ENCODE measurements at regions not wholly inside any gene's neighbourhood (a gene's known extent, or its start where the extent isn't known, plus 50 kb on each side); places are given as distances from the start of the nearest gene placed in this dataset.

DNA sequence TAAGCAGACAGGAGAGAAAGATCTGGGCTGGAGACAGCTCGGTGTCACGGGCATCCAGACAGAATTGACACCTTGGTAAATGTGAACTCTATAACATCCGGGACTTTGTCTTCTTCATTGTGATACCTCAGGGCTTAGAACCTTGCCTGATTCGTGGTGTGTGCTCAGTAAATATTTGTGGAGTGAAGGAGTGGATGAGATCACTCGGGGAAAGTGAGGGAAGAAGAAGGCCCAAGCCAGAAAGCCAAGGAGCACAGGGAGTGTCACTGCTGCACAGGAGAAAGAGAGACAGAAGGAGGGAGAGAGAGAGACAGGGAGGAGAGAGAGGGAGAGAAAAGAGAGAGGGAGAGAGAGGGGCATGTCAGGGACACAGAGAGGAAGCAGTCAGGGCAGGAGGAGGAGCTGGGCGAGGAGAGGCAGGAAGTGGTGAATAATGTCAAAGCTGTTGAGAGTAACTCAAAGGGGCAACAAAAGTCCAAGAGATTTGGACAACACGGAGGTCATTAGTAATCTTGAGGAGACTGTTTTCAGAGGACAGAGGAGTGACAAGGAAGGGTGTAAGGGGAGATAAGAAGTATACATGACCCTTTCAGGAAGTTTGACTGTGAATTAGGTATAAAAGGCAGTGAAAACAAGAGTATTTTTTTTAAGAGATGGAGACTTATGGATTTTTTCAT is 141.6 kb upstream of the MAX start:
- no peak for DNase-seq (ENCODE audit: low read depth in 2 of 2, low spot score in 1 of 2)

DNA sequence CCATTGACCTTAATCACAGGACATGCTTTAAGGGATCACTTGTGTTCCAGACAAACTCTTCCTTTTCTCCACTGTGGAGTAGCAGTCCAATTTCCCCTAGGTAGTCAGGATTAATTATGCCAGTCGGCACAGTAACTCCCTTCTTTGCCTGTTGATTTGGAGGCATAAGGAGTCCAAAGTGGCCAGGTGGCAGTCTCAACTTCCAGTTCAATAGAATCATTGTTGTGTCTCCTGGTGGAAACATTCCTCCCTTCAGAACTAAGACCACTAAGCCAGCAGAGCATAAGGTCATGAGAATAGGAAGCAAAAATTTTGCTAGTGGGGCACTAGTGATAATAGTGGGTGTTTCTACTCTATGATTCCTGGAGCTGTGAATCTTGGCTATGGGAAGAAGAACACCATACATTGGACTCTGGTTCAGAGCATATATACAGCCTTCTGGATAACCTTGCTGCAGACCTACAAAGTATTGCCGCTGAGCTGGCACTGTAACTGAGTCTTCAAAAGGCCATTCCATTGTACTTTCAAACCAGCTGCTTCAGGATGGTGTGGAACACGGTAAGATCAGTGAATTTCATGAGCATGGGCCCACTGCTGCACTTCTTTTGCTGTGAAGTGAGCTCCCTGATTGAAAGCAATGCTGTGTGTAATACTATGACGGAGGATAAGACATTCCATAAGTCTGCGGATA is 147.3 kb upstream of the MAX start:
- DNase-seq (ENCODE audit: low read depth in 2 of 2, low spot score in 1 of 2): no peak

DNA sequence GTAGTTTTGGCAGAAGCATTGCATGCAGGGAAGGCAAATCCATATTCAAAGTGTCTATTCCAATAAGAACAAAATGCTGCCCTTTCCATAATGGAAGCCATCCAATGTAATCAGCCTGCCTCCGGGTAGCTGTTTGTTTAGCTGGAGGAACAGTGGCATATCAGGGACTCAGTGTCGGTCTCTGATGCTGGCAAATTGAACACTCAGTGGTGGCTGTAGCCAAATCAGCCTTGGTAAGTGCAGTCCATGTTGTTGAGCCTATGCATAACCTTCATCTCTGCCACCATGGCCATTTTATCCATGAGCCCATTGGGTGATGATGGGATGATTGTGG is 147.8 kb upstream of the MAX start:
- no peak for DNase-seq (ENCODE audit: low read depth in 2 of 2, low spot score in 1 of 2)

DNA sequence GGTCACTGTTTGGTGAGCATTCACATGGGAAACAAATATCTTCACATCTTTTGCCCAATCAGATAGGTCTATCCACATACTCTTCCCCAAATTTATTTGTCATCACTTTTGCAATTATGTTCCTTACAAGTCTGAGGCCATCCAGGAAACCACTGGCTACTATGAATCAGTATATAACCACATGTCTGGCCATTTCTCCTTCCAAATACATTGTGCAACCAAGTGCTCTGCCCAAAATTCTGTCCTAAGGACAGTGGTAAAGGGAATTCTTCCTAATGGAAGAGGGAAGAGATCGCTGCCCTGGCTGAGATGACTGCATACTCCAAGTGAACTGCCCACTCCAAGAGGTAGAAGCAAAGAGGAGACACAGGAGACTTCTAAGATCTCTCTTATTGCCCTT is 148.9 kb upstream of the MAX start:
- no peak for DNase-seq (ENCODE audit: low read depth in 2 of 2, low spot score in 1 of 2)

DNA sequence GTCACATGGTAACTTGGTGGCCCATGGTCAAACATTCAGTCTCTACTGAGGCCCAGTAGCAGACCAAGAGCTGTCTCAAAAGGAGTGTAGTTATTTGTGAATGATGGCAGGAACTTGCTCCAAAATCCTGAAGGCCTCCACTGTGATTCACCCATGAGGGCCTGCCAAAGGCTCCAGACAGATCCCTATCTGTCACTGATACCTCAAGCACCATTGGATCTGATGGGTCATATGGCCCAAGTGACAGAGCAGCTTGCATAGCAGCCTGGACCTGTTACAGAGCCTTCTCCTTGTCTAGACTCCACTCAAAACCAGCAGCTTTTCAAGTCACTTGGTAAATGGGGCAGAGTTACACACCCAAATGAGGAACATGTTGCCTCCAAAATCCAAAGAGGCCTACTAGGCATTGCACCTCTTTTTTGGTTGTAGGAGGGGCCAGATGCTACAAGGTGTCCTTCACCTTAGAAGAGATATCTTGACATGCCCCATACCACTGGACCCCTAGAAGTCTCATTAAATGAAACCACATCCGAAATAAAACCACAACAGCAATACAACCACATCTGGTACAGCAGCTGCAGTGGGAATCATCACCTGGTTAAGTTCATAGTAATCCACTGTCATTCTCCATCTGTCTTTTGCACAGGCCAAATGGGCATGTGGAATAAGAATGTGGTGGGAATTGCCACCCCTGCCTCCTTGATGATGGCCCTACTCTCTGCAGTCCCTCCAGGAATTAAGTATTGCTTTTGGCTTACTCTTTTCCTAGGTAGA is 150.4 kb upstream of the MAX start:
- no peak for DNase-seq (ENCODE audit: low read depth in 2 of 2, low spot score in 1 of 2)

DNA sequence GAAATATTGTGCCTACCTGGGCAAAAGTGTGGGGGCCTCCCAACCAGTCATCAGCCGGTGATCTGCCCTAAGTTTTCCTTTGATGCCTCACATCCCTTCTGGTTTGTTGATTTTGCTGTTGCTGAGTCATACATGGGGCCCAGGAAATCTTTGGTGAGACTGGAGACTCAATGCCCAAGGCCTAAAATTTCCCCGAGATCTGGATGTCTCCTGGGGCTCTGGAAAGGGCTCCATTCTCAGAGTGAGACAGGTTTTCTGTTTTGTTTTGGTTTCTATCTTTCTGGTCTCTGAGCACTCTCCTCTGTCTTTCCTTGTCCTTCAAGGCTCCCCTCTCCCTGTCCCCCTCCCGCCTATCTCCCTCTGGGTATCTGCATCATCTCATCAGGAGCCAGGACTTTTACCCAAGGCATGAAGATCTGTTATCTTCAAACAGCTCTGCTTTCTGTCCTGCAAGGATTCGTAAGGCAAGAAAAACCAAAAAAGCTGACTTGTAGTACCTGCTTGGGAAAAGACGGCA is 152.8 kb upstream of the MAX start:
- DNase-seq (ENCODE audit: low read depth in 2 of 2, low spot score in 1 of 2): no peak

DNA sequence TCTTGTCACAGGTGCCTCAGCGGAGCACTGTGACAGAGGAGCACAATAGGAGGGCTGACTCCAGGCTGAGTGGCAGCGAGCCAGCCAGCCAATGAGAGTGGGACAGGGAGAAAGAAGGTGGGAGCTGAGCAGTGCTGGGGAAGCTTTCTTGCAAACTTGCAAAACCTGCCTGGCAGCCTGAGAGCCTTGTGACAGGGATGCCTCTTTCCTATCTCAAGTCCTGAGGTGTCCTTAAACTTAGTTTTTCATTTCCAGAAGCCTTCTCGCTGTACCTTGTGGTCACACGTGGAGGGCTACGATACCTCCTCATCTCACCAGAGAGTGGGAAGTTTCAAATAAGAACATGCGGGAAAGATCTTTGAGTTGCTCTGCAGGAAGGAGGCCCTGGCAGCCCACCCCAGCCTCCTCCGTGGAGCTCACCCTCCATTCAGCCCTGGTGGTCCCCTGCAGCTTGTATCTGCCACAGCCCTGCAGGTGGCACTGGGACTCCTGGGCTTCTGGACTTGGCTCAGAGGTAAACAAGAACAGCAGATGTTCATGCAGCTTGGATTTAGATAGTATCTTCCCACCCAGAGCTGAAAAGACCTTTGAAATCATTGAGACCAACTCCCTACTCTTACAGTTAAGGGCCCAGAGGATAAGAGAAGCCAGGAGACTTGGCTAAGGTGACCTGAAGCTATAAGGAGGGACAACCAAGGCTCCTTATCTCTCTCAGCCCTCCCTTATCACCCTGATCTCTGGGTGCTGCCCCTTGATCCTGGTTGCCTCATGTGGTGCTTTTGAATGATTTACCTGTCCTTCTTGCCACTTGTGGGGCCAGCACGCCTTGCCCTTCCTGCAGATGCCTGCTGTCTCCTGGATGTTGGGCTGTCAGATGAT is 153.5 kb upstream of the MAX start:
- no peak for DNase-seq (ENCODE audit: low read depth in 2 of 2, low spot score in 1 of 2)

DNA sequence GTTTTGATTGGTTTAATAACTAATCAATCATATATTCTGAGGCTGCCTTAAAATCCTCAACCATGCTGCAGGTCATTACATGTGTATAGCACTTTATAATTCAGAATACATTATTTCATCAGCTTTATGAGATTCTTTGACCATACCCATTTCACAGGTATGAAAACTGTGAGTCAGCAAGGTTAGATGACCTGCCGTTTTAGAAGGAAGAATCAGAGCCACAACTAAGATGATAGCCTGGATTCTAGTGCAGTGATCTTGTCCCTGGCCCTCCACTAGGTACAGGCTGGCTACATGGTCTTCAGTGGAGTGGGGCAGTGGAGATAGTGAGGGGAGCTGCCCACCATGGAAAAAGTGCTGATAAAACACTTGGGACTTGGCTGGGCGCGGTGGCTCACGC is 154.4 kb upstream of the MAX start:
- no peak for DNase-seq (ENCODE audit: low read depth in 2 of 2, low spot score in 1 of 2)

DNA sequence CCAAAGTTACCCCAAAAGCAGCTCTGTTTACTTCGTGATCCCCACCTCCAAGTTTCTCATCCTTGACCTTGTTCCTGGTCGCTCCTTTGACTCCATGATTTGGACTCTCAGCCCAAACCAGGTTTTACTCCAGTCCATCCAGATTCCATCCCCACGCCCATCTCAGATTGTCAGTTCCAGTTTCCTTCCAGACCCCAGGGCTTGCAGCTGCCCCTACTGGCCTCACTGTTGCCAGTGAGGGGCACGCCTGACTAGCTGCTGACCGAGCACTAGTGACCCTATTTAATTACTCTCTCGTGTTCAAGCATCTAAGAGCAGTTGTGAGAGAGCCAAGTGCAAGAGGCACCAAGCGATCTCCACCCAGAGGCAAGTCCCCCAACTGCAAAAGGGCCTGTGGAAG is 155.1 kb upstream of the FUT8 start:
- no peak for DNase-seq (ENCODE audit: low read depth in 2 of 2, low spot score in 1 of 2)

DNA sequence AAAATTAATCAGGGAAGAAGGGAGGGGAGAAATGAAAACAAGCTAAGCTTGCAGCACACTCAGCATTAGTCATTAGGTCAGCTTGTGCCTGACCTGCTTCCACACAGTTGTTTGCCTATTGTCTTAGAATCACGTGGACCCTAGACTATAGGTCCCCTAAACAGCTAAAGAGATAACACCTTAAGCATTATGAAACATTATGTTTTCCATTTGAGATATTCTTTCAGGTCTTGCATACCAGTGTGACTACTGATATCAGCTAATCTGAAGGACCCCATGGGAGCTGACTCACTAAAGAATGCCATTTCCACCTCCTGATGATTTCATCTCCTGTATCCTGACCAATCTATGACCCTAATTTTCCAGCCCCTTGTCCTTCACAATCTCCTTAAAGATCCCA is 154.1 kb upstream of the FUT8 start:
- DNase-seq (ENCODE audit: low read depth in 2 of 2, low spot score in 1 of 2): no peak

DNA sequence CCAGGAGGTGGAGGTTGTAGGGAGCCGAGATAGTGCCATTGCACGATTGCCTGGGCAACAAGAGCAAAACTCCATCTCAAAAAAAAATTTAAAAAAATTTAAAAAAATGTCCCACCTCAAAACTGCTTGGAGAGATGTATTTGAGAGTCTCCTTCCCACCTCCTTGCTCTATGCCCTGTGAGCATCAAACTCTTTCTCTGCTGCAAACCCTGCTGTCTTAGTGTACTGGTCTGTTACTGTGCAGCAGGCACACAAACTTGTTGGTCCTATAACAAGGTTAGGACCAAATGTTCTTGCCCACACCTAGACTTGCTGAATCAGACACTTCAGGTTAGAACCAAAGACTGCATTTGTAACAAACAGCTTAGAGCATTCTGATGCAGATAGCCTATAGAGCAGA is 153.5 kb upstream of the FUT8 start:
- no peak for DNase-seq (ENCODE audit: low read depth in 2 of 2, low spot score in 1 of 2)

DNA sequence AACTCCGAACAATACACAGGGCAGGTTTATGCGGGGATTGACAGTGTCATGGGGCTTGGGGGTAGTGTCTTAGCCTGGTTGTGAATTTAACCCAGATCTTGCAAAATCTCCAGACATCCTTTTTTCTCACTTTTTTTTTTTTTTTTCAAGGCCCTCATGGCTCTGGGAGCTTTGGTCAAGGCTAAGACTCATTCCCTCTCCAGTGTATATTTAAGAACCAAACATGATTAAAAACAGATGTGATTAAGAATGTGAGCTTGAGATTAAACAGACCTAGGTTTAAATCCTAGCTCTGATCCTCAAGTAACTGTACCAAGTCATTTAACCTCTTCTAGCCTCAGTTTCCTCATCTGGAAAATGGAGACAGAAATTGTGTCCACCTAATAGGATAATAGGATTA is 151.7 kb upstream of the FUT8 start:
- no peak for DNase-seq (ENCODE audit: low read depth in 2 of 2, low spot score in 1 of 2)

DNA sequence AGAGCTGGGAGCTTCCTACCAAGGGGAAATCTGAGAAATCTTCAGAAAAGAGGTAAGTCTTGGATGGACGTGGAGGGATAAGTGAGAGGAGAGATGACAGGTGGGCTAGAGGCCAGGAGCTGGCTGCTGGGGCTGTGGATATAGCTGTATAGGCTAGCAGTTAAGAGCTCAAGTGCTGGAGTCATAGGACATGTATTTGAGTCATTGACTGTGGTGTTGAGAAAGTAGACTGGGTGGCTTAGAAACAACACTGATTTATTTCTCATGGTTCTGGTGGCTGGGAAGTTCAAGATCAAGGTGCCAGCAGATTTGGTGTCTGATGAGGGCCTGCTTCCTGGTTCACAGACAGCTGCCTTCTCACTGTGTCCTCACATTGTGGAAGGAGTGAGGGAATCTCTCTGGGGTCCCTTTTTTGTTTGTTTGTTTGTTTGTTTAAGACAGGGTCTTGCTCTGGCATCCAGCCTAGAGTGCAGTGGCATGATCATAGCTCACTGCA is 151.1 kb upstream of the FUT8 start:
- DNase-seq (ENCODE audit: low read depth in 2 of 2, low spot score in 1 of 2): no peak

DNA sequence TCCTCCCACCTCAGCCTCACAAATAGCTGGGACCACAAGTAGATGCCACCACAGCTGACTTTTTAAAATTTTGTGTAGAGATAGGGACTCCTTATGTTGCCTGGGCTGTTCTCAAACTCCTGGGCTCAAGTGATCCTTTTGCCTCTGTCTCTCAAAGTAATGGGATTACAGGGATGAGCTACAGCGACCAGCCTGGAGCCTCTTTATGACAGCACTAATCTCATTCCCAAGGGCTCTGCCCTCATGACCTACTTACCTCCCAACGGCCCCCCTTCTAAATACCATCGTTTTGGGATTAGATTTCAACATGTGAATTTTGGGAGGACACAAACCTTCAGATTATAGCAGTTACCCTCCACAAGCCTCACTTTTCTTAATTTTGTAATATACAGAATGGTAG is 150.6 kb upstream of the FUT8 start:
- no peak for DNase-seq (ENCODE audit: low read depth in 2 of 2, low spot score in 1 of 2)

DNA sequence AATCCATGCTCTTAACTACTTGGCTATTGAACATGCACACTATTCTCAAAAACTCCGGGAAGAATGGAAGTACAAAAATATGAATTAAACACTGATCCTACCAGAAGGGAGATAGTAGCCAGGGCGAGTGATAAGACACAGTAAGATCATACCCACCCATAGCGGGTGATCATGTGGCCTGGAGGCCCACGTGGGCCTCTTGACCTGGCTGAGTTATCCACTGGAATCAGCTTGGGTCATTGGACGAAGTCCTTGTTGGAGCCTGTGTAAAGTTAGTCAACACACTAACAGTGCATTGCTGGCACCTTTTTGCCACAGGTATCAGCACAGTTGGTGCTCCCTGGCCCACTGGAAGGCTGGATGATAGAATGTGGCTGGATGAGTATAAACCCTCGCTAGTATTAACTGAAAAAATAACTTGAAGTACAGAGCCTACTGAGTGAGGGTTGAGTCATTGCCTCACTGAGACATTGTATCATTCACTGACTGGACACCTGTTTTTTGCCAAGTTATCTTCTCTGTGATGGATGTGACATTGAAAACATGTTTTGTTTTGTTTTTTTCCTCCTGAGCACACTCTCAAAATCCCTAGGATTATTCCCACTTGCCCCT is 149.2 kb upstream of the FUT8 start:
- DNase-seq (ENCODE audit: low read depth in 2 of 2, low spot score in 1 of 2): no peak

DNA sequence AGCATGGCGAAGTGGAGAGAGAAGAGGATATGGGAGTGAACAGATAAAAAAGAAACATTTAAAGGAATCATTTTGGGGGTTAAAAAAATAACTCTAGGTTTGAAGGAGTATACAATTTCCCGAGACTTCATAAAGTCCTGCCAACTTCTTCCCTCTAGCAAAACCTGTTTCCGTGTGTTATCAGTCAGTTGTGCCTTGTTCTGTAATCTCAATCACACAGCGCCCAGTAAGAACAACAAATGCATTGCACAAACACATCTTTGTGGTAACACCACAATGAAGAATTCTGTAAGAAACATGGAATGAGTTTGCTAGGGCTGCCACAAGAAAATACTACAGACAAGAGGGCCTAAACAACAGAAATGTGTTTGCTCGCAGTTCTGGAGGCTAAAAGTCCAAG is 144.7 kb upstream of the FUT8 start:
- no peak for DNase-seq (ENCODE audit: low read depth in 2 of 2, low spot score in 1 of 2)

DNA sequence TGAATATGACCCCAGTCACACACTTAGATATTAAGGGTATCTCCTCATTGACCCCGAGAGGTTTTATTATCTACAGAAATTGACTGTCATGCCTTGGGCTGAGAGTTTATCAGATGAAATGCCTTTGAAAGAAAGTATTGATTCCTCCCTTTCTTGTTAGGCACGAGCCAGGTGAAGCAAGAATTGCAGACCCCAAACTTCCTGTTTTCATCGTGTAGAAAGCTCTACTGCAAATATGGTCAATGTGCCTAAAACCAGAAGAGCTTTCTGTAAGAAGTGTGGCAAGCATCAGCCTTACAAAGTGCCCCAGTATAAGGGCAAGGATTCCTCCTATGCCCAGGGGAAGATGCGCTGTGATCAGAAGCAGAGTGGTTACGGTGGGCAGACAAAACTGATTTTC is 143.9 kb upstream of the FUT8 start:
- no peak for DNase-seq (ENCODE audit: low read depth in 2 of 2, low spot score in 1 of 2)

DNA sequence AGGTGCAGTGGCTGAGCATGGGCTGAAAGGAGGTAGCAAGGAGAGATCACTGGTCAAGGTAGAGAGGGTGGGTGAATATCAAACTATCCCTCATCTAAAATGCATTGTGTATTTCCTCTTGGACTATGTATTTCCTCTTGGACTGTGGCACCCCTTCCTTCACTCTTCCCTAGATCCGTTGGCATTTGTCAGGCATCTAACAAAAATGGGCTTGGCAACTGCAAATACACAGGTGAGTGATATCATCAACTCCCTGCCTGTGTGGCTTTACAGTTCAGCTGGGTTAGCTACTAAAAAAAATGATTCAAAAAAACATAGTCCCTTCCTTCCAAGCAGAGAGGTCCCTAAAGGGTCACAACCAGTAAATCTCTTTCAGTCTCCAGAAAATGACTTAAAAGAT is 142.8 kb upstream of the FUT8 start:
- no peak for DNase-seq (ENCODE audit: low read depth in 2 of 2, low spot score in 1 of 2)

DNA sequence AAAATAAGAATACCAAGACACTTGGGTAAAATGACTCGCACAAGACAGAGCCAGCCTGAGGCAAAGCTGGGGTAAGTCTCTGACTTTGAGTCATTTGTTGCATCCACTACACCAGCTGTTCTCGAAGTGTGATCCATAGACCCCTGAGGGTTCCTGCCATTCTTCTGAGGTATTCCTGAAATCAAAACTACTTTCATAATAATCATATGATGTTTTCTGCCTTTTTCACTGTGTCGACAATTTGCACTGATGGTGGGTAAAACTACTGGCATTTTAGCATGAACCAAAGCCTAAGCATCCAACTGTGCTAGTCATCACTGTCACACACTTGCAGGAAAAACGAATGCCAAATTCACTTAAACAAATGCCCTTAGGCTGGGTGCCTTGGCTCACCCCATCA is 135.5 kb upstream of the FUT8 start:
- no peak for DNase-seq (ENCODE audit: low read depth in 2 of 2, low spot score in 1 of 2)

DNA sequence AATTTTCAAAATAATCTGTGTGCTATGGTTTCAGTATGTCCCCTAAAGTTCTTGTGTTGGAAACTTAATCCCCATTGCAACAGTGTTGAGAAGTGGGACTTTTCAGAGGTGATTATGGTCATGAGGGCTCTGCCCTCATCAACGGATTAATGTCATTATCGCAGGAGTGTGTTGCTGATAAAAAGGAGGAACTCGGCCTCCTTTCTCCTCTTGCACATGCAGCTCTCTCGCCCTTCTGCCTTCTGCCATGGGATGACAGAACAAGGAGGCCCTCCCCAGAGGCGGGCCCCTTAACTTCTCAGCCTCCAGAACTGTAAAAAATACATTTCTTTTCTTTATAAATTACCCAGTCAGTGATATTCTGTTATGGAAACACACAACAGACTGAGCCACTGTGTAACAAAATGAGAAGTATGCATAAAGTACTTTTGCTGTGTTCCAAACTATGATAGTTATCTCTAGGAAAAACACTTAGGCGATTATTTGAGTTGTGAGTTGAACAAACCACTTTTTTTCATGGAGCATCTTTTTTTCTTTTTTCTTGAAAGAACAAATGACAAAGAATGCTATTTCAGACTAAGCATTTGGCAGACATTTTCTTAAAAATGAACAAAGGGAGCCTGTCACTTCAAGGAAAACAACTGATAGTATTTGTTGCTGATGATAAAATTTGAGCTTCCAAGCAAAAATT is 134.8 kb upstream of the FUT8 start:
- DNase-seq (ENCODE audit: low read depth in 2 of 2, low spot score in 1 of 2): no peak

Data from stimulated activated CD8-positive, alpha-beta memory T cell treated with anti-CD3 and anti-CD28 coated beads, Interleukin-4, amount 100 ng/mL, for 1 hour (primary cell).